GM19372 (cell line): ENCODE measurements at regions not wholly inside any gene's neighbourhood (a gene's known extent, or its start where the extent isn't known, plus 50 kb on each side); places are given as distances from the start of the nearest gene placed in this dataset.

Experiments
- ATAC-seq: cut with Tn5 transposase; IDR thresholded peaks from one replicate; pipeline ENCODE4 v1.9.1; 2021; ENCODE audit warnings: mild to moderate bottlenecking, low read depth, moderate library complexity; ENCODE audit not compliant: unreplicated experiment

DNA sequence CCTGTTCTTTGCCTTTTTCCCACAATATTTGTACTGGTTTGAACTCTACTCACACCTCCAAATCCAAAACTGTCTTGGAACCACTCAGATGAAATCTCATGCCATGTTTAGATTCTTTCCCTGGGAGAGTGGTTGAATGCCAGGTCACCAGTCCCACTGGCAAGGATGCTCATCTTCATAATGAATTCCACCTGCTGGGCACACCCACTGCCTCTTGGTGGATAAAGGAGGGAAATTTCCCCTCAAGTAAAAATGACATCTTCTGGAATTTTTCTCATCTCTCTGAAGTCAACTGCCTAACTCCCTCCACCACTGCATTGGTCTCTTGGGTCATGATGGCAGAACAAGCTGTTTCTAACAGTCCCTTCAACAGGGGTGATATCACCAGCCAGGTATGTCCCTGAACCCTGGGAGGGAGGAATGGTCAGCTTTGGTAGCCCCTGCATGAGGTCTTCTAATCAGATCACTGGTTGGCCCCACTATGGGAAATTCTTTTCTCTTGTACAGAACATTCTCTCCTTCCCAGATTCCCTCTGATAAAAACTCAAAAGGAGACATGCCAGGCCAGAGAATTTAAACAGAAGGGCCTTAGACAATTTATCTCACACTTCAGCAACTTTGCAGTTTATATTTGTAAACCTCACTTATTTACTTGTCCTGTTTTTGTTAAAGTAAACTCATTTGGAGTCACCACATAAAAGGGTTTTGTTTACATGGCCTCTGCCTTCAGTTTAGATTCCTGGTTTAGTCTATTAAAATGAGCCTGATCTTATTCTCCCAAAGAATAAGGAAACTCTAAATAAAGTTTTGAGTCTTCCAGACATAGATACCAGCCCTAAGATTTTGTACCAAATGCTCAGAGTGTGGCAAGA lies 143.4 kb downstream of the WNT5A start:
- no peak for ATAC-seq

DNA sequence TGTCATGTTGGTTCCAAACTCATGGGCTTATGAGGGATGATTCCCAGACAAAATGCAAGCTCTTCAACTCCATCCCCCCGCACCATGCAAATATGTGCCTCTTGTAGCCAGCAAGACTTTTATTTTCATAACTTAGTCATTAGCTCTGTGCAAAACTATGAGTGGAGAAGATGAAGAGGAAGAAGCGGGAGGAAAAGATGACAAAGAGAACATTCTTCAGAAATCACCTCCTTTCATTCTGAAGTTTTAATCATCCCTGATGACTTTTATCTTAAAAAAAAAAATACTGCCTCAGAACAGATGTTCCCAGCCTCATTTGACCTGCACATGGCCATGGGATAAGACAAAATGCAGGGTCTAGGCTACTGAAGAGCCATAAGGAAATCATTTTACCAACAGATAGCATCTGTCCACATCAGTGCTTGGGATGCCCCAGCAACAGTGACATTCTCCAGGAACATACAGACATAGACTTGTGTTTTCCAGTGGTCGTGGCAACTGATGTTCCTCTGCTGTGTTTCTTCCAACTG lies 145.5 kb downstream of the WNT5A start:
- no peak for ATAC-seq

DNA sequence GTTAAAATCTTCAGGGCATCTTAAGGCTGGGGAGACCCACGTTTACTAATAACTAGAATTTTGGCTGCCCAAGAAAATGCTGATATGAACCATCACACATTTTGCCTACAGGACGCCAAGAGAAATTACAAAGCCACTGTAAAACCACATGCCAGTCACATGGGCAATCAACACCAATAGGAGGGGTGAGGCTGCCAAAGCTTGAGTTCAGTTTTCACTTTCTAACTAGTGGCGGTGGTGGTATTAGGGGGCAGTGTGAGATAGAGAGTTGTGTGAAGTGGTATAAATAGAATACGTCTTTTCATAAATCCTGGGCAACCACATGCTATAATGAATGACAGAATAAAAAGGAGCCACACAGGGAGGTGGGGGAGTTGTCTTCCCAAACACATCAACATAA lies 147.3 kb downstream of the WNT5A start:
- ATAC-seq = no peak

DNA sequence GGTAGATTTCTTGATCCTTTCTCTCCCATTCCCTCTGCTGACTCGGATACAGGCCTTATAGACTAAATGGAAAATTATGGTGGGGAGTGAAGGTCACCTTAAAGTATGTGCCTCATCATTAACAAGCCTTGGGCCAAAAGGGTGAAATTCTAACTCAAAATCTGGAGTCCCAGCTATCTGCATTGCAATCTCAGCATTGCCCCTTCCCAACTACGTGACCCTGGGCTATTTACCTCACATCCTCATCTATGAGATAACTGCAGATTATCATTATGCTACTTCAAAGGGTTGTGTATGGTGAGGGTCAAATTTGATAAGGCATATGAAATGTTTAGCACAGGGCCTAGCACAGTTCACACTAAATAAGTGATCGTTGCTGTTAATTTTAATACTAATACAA lies 147.7 kb downstream of the WNT5A start:
- no peak for ATAC-seq

DNA sequence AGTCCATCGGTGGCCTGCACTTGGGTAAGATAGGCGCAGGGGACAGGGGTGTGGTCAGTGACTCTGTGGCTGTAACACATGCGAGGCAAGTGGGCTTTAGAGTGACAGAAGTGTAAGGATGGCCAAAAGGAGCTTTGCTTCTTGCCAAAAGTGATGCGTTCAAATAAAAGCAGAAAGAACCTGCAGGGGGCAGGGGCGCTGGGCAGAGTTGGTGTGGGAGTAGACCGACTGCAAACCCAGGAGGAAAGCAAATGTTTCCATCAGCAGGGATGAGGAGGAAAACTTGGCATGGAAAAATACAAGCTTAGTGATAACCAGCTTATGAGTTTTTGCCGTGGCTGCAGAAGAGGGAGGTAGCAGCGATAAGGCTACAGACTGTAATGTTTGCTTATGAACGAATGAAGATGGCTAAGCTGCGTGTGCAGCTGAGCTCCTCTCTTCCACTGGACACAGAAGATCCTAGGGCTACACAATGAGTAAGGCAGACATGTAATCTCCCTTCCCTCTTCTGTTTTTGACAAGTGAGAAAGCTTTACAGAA lies 149.4 kb downstream of the WNT5A start:
- ATAC-seq = no peak

DNA sequence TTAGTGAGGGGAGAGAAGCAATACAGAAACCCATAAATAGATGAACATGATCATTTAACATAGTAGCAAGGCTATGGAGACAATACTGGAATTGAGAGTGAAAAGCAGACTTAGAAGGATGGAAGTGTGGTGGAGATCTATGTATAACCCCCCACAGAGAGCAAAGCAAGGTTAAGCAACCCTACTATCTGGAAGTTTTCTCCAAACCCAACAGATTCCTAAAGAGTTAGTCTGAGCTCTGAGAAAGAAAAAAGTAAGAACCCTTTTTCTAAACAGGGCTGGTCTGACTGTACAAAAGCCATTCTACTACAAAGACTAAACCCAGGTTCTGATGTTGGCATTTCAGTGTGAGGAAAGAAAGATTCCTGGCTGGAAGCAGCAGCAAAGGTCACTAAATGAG lies 153.2 kb downstream of the WNT5A start:
- no peak for ATAC-seq

DNA sequence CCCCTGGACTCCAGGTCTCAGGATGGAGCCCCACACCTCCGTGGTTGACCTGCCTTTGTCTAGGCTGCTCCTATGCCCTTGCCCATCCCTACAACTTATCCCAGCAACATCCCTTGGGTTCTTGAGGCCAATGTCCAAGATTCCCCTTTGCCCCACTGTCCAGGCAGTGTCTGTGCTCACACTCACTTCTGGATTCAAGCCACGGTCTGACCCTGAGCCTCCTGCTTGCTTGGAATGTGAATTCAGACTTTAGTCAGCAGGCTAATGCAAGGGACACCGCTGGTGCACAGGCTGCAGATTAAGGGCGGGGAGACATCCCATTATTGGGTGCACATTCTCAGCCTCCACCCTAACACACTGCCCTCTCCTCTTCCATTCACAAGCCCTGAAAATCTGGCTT lies 154.1 kb downstream of the WNT5A start:
- no peak for ATAC-seq

DNA sequence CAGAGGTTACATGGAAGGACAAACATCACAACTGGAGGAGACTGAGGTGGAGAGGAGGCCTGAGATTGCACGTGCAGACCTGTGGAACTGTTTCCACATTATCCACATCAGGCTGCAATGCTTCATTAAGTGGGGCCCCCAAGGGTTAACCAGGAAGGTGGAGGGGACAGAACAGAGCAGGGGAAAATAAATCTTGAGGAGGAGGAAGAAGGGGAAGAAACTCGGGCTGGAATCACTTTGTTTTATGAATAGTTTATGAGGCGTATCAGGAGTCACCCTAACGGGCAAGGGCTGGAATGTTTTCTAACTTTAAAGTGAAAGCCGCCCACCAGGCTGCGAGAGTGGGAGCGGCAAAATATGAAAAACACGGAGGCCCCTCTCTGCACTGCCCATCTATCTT lies 154.9 kb downstream of the WNT5A start:
- ATAC-seq = no peak

DNA sequence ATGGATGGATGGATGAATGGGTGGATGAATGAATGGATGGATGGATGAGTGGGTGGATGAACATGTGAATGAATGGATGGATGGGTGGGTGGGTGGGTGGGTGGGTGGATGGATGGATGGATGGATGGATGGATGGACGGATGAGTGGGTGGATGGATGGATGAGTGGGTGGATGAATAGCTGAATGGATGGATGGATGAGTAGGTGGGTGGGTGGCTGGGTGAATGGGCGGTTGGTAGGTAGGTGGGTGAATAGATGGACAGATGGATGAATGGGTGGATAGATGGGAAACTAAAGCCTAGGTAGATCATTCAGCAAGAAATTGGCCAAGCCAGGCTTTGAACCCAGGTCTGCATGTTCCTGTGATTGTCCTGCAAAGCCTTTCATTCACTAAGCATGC lies 155.6 kb downstream of the WNT5A start:
- ATAC-seq = no peak

DNA sequence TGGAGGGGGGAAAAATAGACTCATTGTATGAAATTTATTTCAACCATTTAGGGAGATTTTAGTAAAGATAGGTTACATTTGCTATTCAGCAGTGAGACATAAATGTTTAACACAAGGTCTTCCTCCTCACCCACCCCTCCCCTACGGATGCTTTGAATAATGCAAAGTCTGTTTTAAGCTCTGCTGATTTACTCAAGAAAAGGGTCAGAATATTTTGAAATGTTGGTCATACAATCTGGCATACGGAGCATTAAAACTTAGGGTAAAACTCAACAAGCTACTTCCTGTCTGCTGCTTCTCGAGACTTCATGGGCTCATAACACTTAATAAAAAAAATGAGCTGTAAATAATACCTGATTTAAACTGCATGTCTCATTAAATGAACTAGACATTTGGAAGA lies 156.3 kb downstream of the WNT5A start:
- ATAC-seq = no peak

DNA sequence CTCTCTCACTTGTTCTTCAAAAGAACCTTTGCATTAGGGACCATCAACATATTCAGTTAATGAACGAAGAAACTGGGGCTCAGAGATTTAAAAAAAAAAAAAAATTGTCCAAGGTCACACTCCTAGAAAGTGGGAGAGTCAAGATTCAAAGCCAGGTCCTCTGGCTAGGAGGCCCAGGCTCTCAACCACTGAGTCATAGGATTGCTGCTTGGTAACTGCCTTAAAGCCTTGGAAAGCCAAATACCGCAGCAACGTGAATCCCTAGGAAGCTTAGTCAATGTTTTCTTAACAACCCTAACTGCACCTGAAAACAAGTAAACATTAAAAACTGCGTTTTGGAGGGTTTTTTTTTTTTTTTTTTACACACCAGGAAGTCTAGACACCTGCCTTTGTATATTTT lies 156.8 kb downstream of the WNT5A start:
- ATAC-seq = no peak

DNA sequence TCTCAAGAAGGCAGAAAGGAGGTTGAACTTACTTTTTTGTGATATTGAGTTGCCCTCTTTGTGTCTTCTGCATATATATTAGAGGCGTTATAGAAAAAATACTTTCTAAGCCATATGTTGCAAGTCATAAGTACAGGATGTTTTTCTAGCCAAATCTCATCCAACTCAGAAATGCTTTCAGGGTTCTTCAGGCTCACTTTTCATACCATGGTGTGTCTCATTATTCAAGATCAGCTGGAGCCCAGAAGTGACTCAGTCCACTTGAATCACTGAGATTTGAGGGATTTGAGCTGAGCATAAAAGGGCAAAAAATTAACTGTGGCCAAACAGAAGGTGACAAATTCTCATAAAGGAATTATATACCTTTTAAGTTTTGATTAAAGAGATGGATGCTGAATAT lies 157.3 kb downstream of the WNT5A start:
- ATAC-seq = no peak

DNA sequence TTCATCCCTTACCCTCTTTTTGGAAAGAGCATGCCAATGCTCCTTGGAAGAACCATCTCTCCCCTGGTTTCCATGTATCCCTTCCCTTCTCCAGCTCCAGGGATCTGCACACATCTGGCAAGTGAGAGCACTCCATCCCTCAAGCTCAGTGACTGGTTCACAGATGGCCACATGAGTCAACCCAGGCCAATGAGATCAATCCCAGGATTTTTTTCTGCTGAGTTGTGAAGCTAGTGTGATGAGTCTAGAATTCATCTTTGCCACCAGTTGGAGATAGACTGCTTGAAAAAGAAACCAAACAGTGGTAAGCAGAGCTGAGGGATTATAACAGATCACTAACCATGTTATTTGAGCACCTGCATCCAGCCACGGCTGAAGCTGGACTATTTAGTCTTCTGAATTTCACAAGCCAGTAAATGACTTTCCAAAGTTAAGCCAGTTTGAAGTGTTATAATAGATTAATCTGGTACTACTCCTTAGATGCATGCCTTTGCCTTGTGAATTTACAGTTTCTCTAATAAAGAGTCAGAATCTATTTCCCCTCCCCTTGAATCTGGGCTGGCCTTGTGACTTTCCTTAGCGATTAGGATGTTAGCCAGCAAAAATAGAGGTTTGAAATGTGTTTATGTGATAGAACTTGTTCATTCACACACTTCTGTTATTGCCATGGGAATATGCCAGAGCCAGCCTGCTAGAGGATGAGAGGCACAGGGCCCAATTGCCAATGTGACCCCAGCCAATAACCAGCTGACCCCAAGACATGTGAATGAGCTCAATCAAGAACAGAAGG lies 159.8 kb downstream of the WNT5A start:
- no peak for ATAC-seq

DNA sequence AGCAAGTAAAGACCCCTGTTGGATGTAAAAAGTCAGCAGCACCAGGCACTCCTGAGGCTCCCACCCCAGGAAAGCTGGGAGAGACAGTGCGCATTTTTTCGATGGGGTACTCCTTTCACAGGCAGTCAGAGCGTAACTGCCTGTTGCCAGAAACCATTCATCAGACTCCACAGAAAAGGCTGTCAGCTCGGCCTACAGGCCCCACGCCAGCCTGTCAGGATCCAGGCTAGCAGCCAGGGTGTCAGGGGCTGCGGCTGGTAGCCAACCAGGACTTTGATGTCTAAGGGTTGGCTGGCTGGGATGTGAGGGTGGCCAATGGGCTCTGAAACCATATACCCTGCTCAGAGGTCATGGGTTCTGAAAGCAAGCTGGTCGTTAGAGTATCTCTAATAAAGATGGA lies 164.5 kb downstream of the WNT5A start:
- ATAC-seq = no peak

DNA sequence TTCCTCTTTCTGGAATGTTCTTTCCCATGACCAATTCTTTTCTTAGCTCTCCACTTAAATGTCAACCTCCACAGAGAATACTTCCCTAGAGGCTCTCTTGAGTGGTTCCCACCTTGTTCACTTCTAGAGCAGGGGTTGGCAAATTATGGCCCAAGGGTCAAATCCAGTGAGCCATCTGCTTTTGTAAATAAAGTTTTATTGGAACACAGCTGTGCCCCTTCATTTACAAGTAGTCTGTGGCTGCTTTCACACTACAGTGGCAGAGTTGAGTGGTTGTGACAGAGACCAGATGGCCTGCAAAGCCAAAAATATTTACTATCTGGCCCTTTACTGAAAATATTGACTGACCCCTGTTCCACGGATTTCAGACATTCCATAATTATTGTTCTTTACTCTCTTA lies 166.2 kb downstream of the WNT5A start:
- ATAC-seq = no peak

DNA sequence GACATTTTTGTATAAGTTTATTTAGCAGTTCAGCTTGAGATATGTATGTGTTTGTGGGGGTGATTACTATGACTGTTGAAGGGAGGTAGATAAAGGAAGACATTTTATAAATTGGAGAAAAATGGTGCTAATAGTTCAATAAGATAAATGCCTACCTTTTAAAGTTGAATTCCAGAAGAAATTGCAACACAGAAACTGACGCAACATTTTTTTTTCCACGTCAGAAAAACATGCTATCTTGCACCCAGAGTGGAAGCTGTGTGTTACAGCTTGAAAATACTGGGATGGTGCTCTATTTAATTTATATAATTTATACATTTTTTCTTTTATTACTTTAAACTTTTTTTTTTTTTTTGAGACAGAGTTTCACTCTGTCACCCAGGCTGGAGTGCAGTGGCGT lies 171.7 kb downstream of the WNT5A start:
- no peak for ATAC-seq

DNA sequence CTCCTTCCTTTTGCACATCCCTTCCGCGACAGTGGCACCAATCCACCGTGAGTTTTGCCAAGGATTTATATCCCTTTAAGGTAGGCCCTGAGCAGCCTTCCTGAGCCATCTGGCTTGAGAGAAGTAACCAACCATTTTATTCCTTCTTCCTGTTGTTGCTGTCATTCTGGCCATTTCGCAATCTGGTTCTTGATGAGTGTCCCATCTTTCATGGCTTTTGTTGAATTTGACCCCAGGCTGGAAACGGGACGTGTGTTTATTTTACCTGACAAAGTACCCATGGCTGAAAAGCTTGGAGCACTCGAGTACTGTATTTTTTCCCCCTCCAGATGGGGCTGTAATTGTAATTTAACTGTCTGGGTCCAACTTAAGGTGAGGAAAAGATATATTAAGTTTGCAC lies 173.4 kb downstream of the WNT5A start:
- no peak for ATAC-seq

DNA sequence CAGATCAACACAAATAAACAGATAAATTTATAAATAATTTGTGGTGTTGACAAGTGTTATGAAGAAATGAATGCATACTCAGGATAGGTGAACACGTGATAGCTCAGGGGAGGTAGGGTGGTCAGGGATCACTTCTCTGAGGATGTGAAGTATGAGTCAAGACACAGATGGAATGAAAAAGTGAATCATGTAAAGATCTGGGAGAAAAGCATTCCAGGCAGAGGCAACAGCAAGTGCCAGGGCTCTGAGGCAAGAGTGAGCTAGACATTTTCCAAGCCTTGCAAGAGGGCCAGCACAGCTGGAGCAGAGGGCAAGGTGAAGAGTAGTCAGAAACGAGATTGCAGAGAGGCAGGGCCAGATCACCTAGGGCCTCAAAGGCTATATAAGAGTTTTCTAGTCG lies 177.8 kb downstream of the WNT5A start:
- no peak for ATAC-seq

DNA sequence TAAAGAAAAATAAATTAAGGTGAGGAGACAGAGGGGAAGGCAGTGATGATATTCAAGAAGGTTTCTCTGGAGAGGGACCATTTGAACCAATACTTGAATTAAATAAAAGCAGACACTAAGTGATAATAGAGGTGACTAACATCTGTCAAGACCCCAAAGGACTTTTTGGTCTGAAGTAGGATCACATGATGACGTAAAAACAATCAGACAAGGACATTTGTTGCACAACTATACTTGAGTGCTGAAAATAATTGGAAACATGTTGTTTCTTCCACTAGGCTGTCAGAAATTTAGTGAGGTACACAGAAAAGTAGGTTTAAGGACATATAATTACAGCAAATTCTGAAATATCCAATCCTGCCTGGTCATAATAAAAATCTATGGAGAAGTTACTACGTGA lies 179.5 kb downstream of the WNT5A start:
- ATAC-seq = no peak

DNA sequence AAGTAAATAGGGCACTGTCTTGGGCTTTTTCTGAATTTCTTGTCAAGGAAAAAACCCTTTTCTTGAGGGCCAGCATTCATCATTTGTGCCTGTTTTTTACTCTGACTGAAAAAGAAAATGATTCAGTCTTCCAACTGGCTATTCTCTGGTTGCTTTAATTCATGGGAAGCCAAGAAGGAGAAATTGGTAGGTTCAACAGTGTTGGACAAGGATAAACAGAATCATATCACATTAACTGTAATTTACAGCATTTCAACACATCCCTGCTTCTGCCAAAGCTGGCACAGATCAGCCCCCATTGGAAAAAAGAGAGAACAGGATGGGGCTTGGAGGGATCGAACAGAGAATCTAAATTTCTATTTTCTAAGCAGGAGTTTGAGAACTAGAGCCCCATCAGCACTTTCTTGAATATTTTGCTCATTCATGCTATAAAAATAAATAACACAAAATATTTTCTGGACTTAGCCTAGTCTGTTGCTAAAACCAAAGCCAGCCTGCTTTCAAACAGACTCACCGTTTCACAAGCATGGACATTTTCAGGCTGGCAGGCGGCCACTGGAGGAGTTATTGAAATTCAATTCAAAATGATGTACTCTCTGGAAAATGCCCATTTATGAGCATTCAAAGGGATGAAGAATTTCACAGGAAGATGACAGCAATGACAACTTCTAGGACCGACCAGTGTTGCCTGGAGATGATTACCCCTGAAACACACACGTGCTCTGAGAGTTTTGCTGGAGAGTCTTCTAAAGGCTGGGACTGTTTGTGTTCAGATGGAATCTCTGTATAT lies 181.2 kb downstream of the WNT5A start:
- ATAC-seq = no peak

DNA sequence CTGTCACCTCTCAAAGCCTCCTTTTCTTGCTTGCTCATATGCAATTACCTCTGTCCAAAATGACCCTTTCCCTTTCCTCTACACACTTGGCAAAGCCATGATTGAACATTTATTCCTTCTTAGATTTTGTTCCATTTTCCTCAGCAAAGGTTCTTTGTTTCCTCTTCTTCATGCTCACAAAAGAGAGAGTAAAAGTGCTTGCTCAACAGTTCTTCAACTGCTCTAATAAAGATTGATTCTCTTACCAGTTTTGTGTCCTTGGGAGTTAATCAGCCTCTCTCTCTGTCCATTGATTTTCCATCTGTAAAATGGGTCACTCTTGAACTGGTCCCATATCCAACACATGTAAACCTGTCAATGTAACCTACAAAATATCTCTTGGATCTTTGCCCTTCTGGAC lies 186.4 kb downstream of the WNT5A start:
- no peak for ATAC-seq
